Activated CD8-positive, alpha-beta T cell treated with anti-CD3 and anti-CD28 coated beads for 36 hours (primary cell): ENCODE measurements at regions not wholly inside any gene's neighbourhood (a gene's known extent, or its start where the extent isn't known, plus 50 kb on each side); places are given as distances from the start of the nearest gene placed in this dataset.

Experiments used
- ATAC-seq: fragments of 200-7000 bp; cut with Tn5 transposase; one replicate; pipeline ENCODE4 v1.10.0; 2021; ENCODE audit warnings: mild to moderate bottlenecking, moderate library complexity
- CTCF ChIA-PET: fragments of 350-600 bp; sonication (Branson Sonifier 250); formaldehyde crosslinking; loops from one replicate; lab custom pipeline; 2021; ENCODE audit warnings: antibody characterized with exemption; lab: Charles Lee
- POLR2A ChIA-PET: fragments of 350-600 bp; sonication (Branson Sonifier 250); formaldehyde crosslinking; loops from one replicate; lab custom pipeline; 2021; ENCODE audit warnings: antibody characterized with exemption; lab: Charles Lee
- DNase-seq: peaks from one replicate; pipeline ENCODE4 v3.0.0-alpha.2; 2020
- H3K27ac Mint-ChIP-seq: one replicate; pipeline ENCODE4 v1.8.0; 2021; ENCODE audit warnings: mild to moderate bottlenecking, mixed read lengths
- H3K27me3 Mint-ChIP-seq: one replicate; pipeline ENCODE4 v1.8.0; 2021; ENCODE audit warnings: mixed read lengths
- H3K36me3 Mint-ChIP-seq: one replicate; pipeline ENCODE4 v1.8.0; 2021; ENCODE audit warnings: low read depth, mixed read lengths
- H3K4me1 Mint-ChIP-seq: one replicate; pipeline ENCODE4 v1.8.0; 2021; ENCODE audit warnings: low read depth, mixed read lengths
- H3K4me3 Mint-ChIP-seq: one replicate; pipeline ENCODE4 v1.8.0; 2021; ENCODE audit warnings: mild to moderate bottlenecking, moderate library complexity, mixed read lengths
- H3K9me3 Mint-ChIP-seq: one replicate; pipeline ENCODE4 v1.8.0; 2021; ENCODE audit warnings: mixed read lengths
- CTCF ChIP-seq: fragments of 200-600 bp; IDR thresholded peaks from one replicate; pipeline ENCODE4 v1.8.0; 2022; ENCODE audit warnings: antibody characterized with exemption, mild to moderate bottlenecking
- intact Hi-C: fragments of 100-400 bp; cut with micrococcal nuclease; formaldehyde crosslinking; loops from one replicate; pipeline ENCODE4 v1.10.0; 2022

GRCh38 chr16:9612267-9612666 lies 520.8 kb downstream of the HAPSTR1 start:
- ATAC-seq (no peak), DNase-seq (no peak)
- intact Hi-C loops = no loop called here
- ChIA-PET POLR2A (no interaction called here), CTCF (no interaction called here)
- H3K27ac Mint-ChIP-seq = no peak overlapping the region
- no peak for TF ChIP-seq CTCF
- no peaks in the 10 kb centered on the region for H3K4me1 Mint-ChIP-seq
- H3K9me3 Mint-ChIP-seq = no peaks in the 10 kb centered on the region
- no peaks in the 10 kb centered on the region for H3K36me3 Mint-ChIP-seq
- H3K4me3 Mint-ChIP-seq = no peak overlapping the region
- H3K27me3 Mint-ChIP-seq = no peaks in the 10 kb centered on the region

GRCh38 chr16:9614389-9614788 lies 522.9 kb downstream of the HAPSTR1 start:
- DNase-seq = no peak
- ATAC-seq = no peak
- Mint-ChIP-seq H3K27me3 (no peaks in the 10 kb centered on the region), H3K4me3 (no peak overlapping the region), H3K4me1 (no peaks in the 10 kb centered on the region), H3K27ac (no peak overlapping the region), H3K36me3 (no peaks in the 10 kb centered on the region), H3K9me3 (no peaks in the 10 kb centered on the region)
- ChIA-PET POLR2A (no interaction called here), CTCF (no interaction called here)
- intact Hi-C loops = no loop called here
- no peak for TF ChIP-seq CTCF

DNA sequence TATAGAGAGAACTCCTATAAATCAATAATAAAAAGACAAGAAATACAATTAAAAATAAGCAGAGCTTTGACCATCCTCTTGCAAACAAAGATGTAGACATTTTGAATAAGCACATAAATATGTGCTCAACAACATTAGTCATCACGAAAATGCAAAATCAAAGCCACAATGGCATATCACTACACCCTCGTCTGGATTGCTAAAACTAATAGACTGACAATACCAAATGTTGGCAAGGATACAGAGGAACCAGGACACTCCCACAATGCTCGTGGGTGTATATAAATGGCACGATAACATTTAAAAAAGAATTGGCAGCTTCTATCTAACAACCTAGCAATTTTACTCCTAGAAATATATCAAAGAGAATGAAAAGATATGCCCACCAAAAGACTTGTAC lies 530.8 kb downstream of the HAPSTR1 start:
- H3K9me3 Mint-ChIP-seq = no peaks in the 10 kb centered on the region
- no peak overlapping the region for H3K4me3 Mint-ChIP-seq
- no peak for TF ChIP-seq CTCF
- no peaks in the 10 kb centered on the region for H3K4me1 Mint-ChIP-seq
- DNase-seq (no peak), ATAC-seq (no peak)
- POLR2A ChIA-PET = no interaction called here
- no peaks in the 10 kb centered on the region for H3K27me3 Mint-ChIP-seq
- no peaks in the 10 kb centered on the region for H3K36me3 Mint-ChIP-seq
- intact Hi-C loops = no loop called here
- CTCF ChIA-PET = no interaction called here
- H3K27ac Mint-ChIP-seq = no peak overlapping the region

- Mint-ChIP-seq H3K9me3 (no peaks in the 10 kb centered on the region), H3K27me3 (no peaks in the 10 kb centered on the region), H3K27ac (no peak overlapping the region), H3K4me1 (no peaks in the 10 kb centered on the region), H3K4me3 (no peak overlapping the region), H3K36me3 (no peaks in the 10 kb centered on the region)
- DNase-seq (no peak), ATAC-seq (no peak)
- ChIA-PET CTCF (no interaction called here), POLR2A (no interaction called here)
- no peak for TF ChIP-seq CTCF
- intact Hi-C loops = no loop called here
These were observed 533.7 kb downstream of the HAPSTR1 start for GRCh38 chr16:9625122-9625521.

DNA sequence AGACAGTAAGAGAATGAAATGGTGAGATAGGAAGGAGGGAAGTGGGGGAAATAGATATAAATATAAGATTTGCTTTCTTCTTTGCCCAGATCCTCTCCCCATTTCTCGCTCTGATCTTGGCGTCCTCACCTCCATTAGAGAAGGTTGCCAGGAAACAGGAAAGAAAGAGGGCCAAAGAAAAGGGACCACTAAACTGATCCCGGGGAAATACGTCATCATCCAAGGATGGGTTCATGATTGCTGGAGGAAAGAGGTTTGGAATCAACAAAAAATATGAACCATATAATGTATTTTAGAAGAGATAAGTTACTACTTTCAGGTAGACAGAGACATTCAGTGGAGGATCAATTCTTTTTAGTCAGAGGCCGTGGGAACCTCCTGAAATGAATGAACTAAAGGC lies 536.0 kb downstream of the HAPSTR1 start:
- ATAC-seq (no peak), DNase-seq (no peak)
- no peak overlapping the region for H3K27ac Mint-ChIP-seq
- peaks cover 4% of the 10 kb centered on the region for H3K9me3 Mint-ChIP-seq
- no peaks in the 10 kb centered on the region for H3K27me3 Mint-ChIP-seq
- H3K4me3 Mint-ChIP-seq = no peak overlapping the region
- POLR2A ChIA-PET = no interaction called here
- no peaks in the 10 kb centered on the region for H3K4me1 Mint-ChIP-seq
- no peaks in the 10 kb centered on the region for H3K36me3 Mint-ChIP-seq
- intact Hi-C loops = no loop called here
- no peak for TF ChIP-seq CTCF
- CTCF ChIA-PET = no interaction called here
